ENCODE measurements at regions not wholly inside any gene's neighbourhood (a gene's known extent, or its start where the extent isn't known, plus 50 kb on each side); places are given as distances from the start of the nearest gene placed in this dataset.
"Not testable (repeated sequence)": the region's sequence is repeated elsewhere in the genome, so short reads cannot be mapped to it uniquely, and the experiment has no call there.

DNA sequence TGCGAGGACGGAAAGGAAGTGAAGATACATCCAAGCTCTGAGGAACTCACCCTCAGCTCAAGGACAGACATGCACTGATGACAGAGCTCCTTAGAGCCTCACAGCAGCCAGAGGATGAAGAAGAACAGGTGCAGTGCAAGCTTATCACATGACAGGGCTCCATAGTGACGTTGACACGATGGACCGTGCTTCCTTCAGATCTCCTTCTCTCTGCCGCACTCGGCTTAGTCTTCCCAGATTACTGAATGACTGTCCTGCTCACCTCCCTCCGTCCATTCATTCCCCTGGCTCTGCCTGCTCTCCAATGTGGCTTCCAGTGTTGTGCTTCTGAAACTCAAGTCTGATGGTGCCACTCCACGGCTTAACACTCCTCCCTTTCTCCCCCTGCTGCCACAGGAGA, 161.5 kb upstream of the PFKP start:
- no peaks in the 10 kb centered on the region for H3K27me3 ChIP-seq (ENCODE audit: control insufficient read depth, insufficient read depth, low read length)
- H3K27ac ChIP-seq (ENCODE audit: low read depth, low read length): no peak overlapping the region
- no peak overlapping the region for H3K9ac ChIP-seq (ENCODE audit: low read length)
- H3K36me3 ChIP-seq (ENCODE audit: control insufficient read depth, insufficient read depth, low read length): no peaks in the 10 kb centered on the region
- H3K4me1 ChIP-seq (ENCODE audit: control insufficient read depth, insufficient read depth, low read length): no peaks in the 10 kb centered on the region
- no peak overlapping the region for H3K4me3 ChIP-seq (ENCODE audit: low read depth, low read length)
- no peaks in the 10 kb centered on the region for H3K9me3 ChIP-seq (ENCODE audit: control insufficient read depth, insufficient read depth, low read depth, low read length)

DNA sequence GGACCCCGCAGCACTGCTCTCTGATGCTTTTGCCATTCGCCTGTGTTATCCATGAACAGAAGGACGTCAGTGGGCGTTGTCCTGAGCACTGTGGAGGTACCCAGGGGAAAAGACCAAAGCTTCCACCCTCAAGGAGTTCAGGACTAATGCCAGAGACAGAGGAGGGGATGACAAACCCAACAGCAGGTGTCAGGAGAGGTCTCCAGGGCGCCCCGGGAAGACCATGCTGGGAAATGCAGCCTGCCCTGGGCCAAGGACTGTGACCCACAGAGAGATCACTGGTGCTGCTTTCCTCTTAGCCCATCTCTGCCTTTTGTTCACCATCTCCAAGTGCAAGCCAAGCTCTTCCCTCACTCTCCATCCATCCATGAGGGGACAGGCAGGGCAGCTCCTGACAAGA, 166.8 kb upstream of the PFKP start:
- Histone ChIP-seq H3K4me1 (ENCODE audit: control insufficient read depth, insufficient read depth, low read length) (no peaks in the 10 kb centered on the region), H3K36me3 (ENCODE audit: control insufficient read depth, insufficient read depth, low read length) (no peaks in the 10 kb centered on the region), H3K4me3 (ENCODE audit: low read depth, low read length) (no peak overlapping the region), H3K27me3 (ENCODE audit: control insufficient read depth, insufficient read depth, low read length) (no peaks in the 10 kb centered on the region), H3K27ac (ENCODE audit: low read depth, low read length) (no peak overlapping the region), H3K9me3 (ENCODE audit: control insufficient read depth, insufficient read depth, low read depth, low read length) (no peaks in the 10 kb centered on the region), H3K9ac (ENCODE audit: low read length) (no peak overlapping the region)

DNA sequence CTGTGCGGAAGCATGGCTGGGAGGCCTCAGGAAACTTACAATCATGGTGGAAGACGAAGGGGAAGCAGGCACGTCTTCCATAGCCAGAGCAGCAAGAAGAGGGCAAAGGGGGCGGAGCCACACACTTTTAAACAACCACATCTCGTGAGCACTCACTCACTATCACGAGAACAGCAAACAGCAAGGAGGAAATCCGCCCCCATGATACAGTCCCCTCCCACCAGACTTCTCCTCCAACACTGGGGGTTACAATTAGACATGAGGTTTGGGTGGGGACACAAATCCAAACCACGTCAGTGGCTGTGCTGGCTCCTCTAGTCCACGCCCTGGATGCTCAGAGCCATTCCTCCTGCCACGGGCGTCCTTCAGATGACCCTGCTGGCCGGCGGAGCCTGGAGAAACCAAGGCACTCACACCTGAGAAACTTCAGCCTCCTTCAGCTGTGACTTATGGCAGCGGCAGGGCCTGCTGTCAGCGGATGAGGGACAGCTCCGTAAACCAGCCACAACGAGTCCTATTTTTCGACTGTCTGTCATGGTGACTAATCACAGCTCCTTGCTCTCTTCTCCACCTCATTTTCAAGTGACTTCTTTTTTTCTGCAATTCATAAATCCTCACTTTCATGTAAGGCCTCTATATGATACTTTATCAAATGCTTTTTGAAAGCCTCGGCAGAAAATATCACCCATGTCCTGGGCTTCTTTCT, 167.9 kb upstream of the PFKP start:
- H3K4me1 ChIP-seq (ENCODE audit: control insufficient read depth, insufficient read depth, low read length): no peaks in the 10 kb centered on the region
- no peak overlapping the region for H3K27ac ChIP-seq (ENCODE audit: low read depth, low read length)
- H3K9me3 ChIP-seq (ENCODE audit: control insufficient read depth, insufficient read depth, low read depth, low read length): no peaks in the 10 kb centered on the region
- H3K27me3 ChIP-seq (ENCODE audit: control insufficient read depth, insufficient read depth, low read length): no peaks in the 10 kb centered on the region
- no peaks in the 10 kb centered on the region for H3K36me3 ChIP-seq (ENCODE audit: control insufficient read depth, insufficient read depth, low read length)
- H3K4me3 ChIP-seq (ENCODE audit: low read depth, low read length): no peak overlapping the region
- no peak overlapping the region for H3K9ac ChIP-seq (ENCODE audit: low read length)

DNA sequence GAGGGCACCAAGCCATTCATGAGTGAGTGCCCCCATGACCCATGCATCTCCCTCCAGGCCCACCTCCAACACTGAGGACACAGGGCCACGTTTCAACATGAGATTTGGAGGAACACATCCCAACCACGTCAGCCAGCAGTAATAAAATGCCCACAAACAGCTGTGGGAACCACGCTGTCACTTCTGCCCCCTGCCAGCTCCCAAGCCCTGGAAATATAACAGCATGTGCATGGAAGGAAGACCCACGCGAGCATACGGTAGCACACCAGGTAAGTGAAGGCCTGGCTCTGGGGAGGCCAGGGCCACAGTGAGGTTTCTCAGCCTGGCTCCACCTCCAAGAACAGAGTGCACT, 168.9 kb upstream of the PFKP start:
- no peaks in the 10 kb centered on the region for H3K27me3 ChIP-seq (ENCODE audit: control insufficient read depth, insufficient read depth, low read length)
- H3K27ac ChIP-seq (ENCODE audit: low read depth, low read length): no peak overlapping the region
- H3K9ac ChIP-seq (ENCODE audit: low read length): no peak overlapping the region
- no peaks in the 10 kb centered on the region for H3K4me1 ChIP-seq (ENCODE audit: control insufficient read depth, insufficient read depth, low read length)
- no peaks in the 10 kb centered on the region for H3K36me3 ChIP-seq (ENCODE audit: control insufficient read depth, insufficient read depth, low read length)
- H3K9me3 ChIP-seq (ENCODE audit: control insufficient read depth, insufficient read depth, low read depth, low read length): no peaks in the 10 kb centered on the region
- no peak overlapping the region for H3K4me3 ChIP-seq (ENCODE audit: low read depth, low read length)

DNA sequence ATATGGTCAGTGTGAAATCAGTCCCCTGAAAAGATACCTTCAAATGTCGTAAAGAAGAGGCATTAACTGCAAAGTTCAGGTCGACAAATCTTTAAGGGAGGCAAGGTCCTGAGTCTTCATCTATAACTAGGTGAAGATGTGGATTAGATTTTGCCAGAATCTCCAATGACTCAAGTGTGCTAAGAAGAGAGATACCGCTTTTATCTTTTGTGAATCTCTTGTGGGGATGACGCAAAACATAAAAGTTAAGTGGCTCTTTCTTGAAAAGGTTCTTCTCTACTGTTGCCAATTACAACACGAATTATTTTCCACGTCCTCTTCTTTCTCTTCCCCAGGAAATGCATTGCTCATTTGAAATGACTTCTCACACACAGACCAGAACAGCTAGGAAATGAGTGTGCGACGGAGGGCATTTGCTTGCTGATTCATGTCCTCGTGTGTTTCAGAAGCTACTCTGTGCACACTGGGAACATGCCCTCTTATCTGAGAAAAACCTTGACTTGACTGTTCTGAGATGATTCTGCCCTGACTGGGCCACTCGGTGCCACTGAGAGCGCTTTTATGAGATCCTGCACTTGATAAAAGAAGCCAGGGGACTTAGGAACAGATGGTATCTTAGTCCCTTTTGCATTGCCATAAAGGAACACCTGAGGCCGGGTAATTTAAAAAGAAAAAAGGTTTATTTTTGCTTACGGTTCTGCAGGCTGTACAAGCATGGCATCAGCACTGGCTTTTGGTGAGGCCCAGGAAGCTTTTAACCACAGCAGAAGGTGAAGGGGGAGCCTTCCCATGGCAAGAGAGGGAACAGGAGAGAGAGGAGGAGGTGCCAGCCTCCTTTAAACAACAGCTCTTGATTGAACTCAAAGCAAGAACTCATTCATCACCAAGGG, 169.5 kb upstream of the PFKP start:
- Histone ChIP-seq H3K36me3 (ENCODE audit: control insufficient read depth, insufficient read depth, low read length) (no peaks in the 10 kb centered on the region), H3K9me3 (ENCODE audit: control insufficient read depth, insufficient read depth, low read depth, low read length) (no peaks in the 10 kb centered on the region), H3K9ac (ENCODE audit: low read length) (no peak overlapping the region), H3K4me1 (ENCODE audit: control insufficient read depth, insufficient read depth, low read length) (no peaks in the 10 kb centered on the region), H3K27ac (ENCODE audit: low read depth, low read length) (no peak overlapping the region), H3K27me3 (ENCODE audit: control insufficient read depth, insufficient read depth, low read length) (no peaks in the 10 kb centered on the region), H3K4me3 (ENCODE audit: low read depth, low read length) (no peak overlapping the region)

DNA sequence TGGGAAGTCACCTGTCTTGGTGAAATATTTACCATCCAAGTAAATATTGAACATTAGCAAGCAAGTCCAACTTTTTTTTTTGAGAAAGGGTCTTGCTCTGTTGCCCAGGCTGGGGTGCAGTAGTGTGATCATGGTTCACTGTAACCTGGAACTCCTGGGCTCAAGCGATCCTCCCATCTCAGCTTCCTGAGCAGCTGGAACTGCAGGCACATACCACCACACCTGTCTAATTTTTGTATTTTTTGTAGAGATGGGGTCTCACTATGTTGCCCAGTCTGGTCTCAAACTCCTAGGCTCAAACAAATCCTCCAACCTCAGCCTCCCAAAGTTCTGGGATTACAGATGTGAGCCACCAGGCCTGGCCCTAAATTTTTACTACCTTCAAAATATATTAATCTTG, 171.0 kb upstream of the PFKP start:
- not testable (repeated sequence) for H3K27me3 ChIP-seq (ENCODE audit: control insufficient read depth, insufficient read depth, low read length); H3K9me3 ChIP-seq (ENCODE audit: control insufficient read depth, insufficient read depth, low read depth, low read length); H3K4me3 ChIP-seq (ENCODE audit: low read depth, low read length); H3K9ac ChIP-seq (ENCODE audit: low read length); H3K4me1 ChIP-seq (ENCODE audit: control insufficient read depth, insufficient read depth, low read length); H3K36me3 ChIP-seq (ENCODE audit: control insufficient read depth, insufficient read depth, low read length); H3K27ac ChIP-seq (ENCODE audit: low read depth, low read length)

DNA sequence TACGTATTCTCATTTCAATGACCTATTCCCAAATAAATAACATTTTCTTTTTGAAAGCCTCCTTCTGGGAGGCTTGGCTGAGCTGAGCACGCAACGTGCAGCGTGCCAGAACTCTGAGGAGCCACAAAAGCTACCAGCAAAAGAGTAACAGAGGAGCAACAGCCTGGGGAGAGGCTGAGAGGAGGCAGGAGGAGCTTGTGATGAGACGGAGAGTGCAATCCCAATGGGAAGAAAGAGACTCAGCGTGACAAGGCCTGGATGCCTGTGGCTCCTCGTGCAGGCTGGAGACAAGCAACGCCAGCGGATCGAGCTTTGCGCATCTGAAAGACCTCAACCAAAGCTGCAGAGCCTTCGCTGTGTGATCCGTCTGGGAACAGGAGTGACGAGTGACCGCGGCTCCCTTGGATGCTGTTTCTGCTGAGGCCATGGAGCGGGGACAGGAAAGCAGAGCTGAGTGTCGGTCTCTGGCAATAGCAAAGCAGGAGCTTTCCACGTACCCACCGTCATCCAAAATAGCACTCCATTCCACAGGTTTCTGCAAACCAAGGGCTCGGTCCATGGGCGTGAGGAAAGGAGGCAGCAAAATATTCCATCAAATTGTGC, 171.7 kb upstream of the PFKP start:
- Histone ChIP-seq H3K9me3 (ENCODE audit: control insufficient read depth, insufficient read depth, low read depth, low read length) (no peaks in the 10 kb centered on the region), H3K36me3 (ENCODE audit: control insufficient read depth, insufficient read depth, low read length) (no peaks in the 10 kb centered on the region), H3K4me3 (ENCODE audit: low read depth, low read length) (no peak overlapping the region), H3K9ac (ENCODE audit: low read length) (no peak overlapping the region), H3K27ac (ENCODE audit: low read depth, low read length) (no peak overlapping the region), H3K27me3 (ENCODE audit: control insufficient read depth, insufficient read depth, low read length) (no peaks in the 10 kb centered on the region), H3K4me1 (ENCODE audit: control insufficient read depth, insufficient read depth, low read length) (no peaks in the 10 kb centered on the region; the same call in 1 of the 2 replicates)

DNA sequence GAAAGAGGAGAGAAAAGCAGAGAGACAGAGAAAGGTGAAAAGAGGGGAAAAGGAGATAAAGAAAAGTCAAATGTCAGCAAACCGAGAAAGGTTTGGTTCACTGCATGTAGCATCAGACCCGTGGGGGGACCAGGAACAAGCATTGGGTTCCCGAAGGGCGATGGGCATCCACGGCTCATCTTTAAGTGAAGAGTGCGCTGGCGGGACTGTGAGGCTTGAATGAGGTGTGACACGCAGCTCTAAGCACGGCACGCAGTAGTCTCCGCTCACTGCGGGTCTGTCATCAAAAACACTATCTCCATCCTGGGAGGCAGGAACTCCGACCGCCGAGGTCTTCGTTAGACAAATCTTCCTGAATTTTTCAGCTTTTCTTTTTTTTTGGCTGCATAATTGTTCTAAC, 173.4 kb upstream of the PFKP start:
- Histone ChIP-seq H3K4me1 (ENCODE audit: control insufficient read depth, insufficient read depth, low read length) (no peaks in the 10 kb centered on the region; the same call in 1 of the 2 replicates), H3K9ac (ENCODE audit: low read length) (no peak overlapping the region), H3K27me3 (ENCODE audit: control insufficient read depth, insufficient read depth, low read length) (no peaks in the 10 kb centered on the region), H3K36me3 (ENCODE audit: control insufficient read depth, insufficient read depth, low read length) (no peaks in the 10 kb centered on the region), H3K9me3 (ENCODE audit: control insufficient read depth, insufficient read depth, low read depth, low read length) (no peaks in the 10 kb centered on the region), H3K27ac (ENCODE audit: low read depth, low read length) (no peak overlapping the region), H3K4me3 (ENCODE audit: low read depth, low read length) (no peak overlapping the region)

DNA sequence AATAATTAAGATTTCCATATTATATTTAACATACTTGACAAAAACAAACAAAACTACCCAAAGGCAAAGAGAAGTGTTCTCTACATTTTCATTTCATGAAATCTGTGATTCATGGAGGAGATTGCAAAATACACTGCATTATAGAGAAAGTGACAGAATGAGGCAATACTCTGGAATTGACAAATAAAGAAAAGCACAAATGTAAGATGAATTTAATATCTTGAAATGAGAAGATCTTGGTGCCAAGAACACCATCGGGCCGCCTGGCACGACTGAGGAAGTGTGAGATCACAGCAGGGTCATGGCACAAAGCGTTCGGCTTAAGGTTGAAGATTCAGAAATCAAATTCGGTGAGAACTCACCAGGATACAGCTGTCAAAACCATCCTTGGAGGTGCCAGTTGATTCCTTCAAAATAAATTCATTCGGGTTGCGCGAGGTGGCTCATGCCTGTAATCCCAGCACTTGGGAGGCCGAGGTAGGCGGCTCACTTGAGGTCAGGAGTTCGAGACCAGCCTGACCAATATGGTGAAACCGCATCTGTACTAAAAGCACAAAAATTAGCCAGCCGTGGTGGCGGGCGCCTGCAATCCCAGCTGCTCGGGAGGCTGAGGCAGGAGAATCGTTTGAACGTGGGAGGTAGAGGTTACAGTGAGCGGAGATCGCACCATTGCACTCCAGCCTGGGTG, 174.0 kb upstream of the PFKP start:
- Histone ChIP-seq H3K36me3 (ENCODE audit: control insufficient read depth, insufficient read depth, low read length) (no peaks in the 10 kb centered on the region), H3K9ac (ENCODE audit: low read length) (no peak overlapping the region), H3K4me1 (ENCODE audit: control insufficient read depth, insufficient read depth, low read length) (no peaks in the 10 kb centered on the region; the same call in 1 of the 2 replicates), H3K4me3 (ENCODE audit: low read depth, low read length) (no peak overlapping the region), H3K27ac (ENCODE audit: low read depth, low read length) (no peak overlapping the region), H3K9me3 (ENCODE audit: control insufficient read depth, insufficient read depth, low read depth, low read length) (no peaks in the 10 kb centered on the region), H3K27me3 (ENCODE audit: control insufficient read depth, insufficient read depth, low read length) (no peaks in the 10 kb centered on the region)

DNA sequence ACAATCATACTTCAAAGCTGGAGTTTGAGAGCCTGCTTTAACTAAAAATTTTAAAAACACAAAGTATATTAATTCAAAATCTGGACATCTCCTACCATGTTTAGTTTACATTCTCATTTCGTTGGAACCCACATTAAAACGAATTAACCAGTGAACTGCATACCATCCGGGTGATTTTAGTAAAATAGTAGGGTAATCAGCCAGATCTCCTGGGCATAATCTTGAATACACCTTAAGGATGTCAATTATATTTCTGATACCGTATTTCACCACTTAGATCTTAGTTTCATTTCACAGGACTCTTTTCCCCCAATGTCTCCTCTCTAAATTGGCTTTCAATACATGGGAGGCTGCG, 175.6 kb upstream of the PFKP start:
- H3K27ac ChIP-seq (ENCODE audit: low read depth, low read length): no peak overlapping the region
- H3K9me3 ChIP-seq (ENCODE audit: control insufficient read depth, insufficient read depth, low read depth, low read length): no peaks in the 10 kb centered on the region
- no peak overlapping the region for H3K4me3 ChIP-seq (ENCODE audit: low read depth, low read length)
- no peaks in the 10 kb centered on the region; the same call in 1 of the 2 replicates for H3K4me1 ChIP-seq (ENCODE audit: control insufficient read depth, insufficient read depth, low read length)
- no peaks in the 10 kb centered on the region for H3K27me3 ChIP-seq (ENCODE audit: control insufficient read depth, insufficient read depth, low read length)
- no peaks in the 10 kb centered on the region for H3K36me3 ChIP-seq (ENCODE audit: control insufficient read depth, insufficient read depth, low read length)
- no peak overlapping the region for H3K9ac ChIP-seq (ENCODE audit: low read length)

All from HUES6 (cell line).